ENCODE measurements at regions not wholly inside any gene's neighbourhood (a gene's known extent, or its start where the extent isn't known, plus 50 kb on each side); places are given as distances from the start of the nearest gene placed in this dataset.

DNA sequence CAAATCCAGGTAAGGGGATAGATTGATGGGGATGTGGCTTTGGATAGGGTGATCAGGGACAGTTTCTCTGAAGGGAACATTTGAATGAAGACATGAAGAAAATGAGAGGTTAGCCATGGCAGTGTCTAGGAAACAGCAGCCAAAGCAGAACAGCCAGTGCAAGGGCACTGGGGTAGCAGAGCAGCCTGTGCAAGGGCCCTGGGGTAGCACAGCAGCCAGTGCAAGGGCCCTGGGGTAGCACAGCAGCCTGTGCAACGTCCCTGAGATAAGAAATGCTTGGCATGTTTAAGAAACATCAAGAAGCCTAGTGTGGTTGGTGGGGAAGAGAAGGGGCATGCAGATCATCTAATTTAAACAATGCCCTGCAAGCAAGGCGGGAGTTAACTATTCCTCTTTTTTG, 128.5 kb downstream of the IRX5 start:
- DNase-seq (ENCODE audit: low read depth in 2 of 2), result no peak
- Histone ChIP-seq H2AFZ (ENCODE audit: low read length) (no peak overlapping the region), H3K27me3 (ENCODE audit: control insufficient read depth, insufficient read depth, low read length) (peaks cover 5% of the 10 kb centered on the region), H3K27ac (ENCODE audit: insufficient read depth, low read length) (no peak overlapping the region), H3K36me3 (ENCODE audit: control insufficient read depth, insufficient read depth, low read length) (no peaks in the 10 kb centered on the region), H3K9me3 (ENCODE audit: control insufficient read depth, insufficient read depth, low read depth, low read length) (no peaks in the 10 kb centered on the region), H3K4me1 (ENCODE audit: control insufficient read depth, extremely low read depth, insufficient read depth, low read length) (no peaks in the 10 kb centered on the region), H4K20me1 (ENCODE audit: control insufficient read depth, extremely low read depth, insufficient read depth, low read length) (no peaks in the 10 kb centered on the region), H3K79me2 (ENCODE audit: control insufficient read depth, insufficient read depth, low read length) (no peaks in the 10 kb centered on the region), H3K4me3 (replicated peaks in 1 of 4; ENCODE audit: control extremely low read depth in 1 of 4, insufficient read depth in 1 of 4, low read depth in 3 of 4, low read length in 4 of 4) (no peak overlapping the region), H3K4me2 (ENCODE audit: extremely low read depth, insufficient read depth, low read length) (no peak overlapping the region), H3K9ac (ENCODE audit: insufficient read depth, low read length) (no peak overlapping the region)
- TF ChIP-seq EZH2 (IDR thresholded peaks at IDR 0.05; ENCODE audit: low read length, missing control alignments), result no peak
- TF ChIP-seq, protein P1, sequence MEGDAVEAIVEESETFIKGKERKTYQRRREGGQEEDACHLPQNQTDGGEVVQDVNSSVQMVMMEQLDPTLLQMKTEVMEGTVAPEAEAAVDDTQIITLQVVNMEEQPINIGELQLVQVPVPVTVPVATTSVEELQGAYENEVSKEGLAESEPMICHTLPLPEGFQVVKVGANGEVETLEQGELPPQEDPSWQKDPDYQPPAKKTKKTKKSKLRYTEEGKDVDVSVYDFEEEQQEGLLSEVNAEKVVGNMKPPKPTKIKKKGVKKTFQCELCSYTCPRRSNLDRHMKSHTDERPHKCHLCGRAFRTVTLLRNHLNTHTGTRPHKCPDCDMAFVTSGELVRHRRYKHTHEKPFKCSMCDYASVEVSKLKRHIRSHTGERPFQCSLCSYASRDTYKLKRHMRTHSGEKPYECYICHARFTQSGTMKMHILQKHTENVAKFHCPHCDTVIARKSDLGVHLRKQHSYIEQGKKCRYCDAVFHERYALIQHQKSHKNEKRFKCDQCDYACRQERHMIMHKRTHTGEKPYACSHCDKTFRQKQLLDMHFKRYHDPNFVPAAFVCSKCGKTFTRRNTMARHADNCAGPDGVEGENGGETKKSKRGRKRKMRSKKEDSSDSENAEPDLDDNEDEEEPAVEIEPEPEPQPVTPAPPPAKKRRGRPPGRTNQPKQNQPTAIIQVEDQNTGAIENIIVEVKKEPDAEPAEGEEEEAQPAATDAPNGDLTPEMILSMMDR (conservative IDR thresholded peaks at IDR 0.05 in 1 of 2, IDR thresholded peaks at IDR 0.05 in 1 of 2; ENCODE audit: low read depth in 1 of 2, low read length in 2 of 2), result no peak

DNA sequence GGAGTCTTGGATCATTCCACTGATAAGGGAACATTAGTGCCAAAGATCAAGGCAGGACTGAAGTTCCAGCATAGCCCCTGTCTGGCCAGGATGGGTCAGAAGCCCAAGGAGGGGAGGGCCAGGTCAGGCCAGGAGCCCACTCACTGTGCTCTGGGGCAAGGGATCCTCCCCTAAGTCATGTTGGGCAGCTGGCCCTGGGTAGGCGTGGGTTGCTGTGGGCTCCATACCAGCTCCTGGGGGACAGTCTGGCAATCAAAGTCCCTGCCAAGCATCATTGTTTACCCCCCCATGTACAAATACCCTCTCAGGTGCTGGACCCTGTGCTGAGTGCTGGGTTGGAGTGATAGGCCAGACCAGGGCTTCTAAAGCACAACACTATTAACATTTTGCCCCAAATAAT, 130.5 kb downstream of the IRX5 start:
- Histone ChIP-seq H4K20me1 (ENCODE audit: control insufficient read depth, extremely low read depth, insufficient read depth, low read length) (no peaks in the 10 kb centered on the region), H3K4me2 (ENCODE audit: extremely low read depth, insufficient read depth, low read length) (no peak overlapping the region), H2AFZ (ENCODE audit: low read length) (no peak overlapping the region), H3K9me3 (ENCODE audit: control insufficient read depth, insufficient read depth, low read depth, low read length) (no peaks in the 10 kb centered on the region), H3K79me2 (ENCODE audit: control insufficient read depth, insufficient read depth, low read length) (no peaks in the 10 kb centered on the region), H3K27ac (ENCODE audit: insufficient read depth, low read length) (no peak overlapping the region), H3K4me3 (replicated peaks in 1 of 4; ENCODE audit: control extremely low read depth in 1 of 4, insufficient read depth in 1 of 4, low read depth in 3 of 4, low read length in 4 of 4) (no peak overlapping the region), H3K9ac (ENCODE audit: insufficient read depth, low read length) (no peak overlapping the region), H3K36me3 (ENCODE audit: control insufficient read depth, insufficient read depth, low read length) (no peaks in the 10 kb centered on the region), H3K27me3 (ENCODE audit: control insufficient read depth, insufficient read depth, low read length) (peaks cover 5% of the 10 kb centered on the region), H3K4me1 (ENCODE audit: control insufficient read depth, extremely low read depth, insufficient read depth, low read length) (no peaks in the 10 kb centered on the region)
- no peak for DNase-seq (ENCODE audit: low read depth in 2 of 2)
- no peak for TF ChIP-seq EZH2 (IDR thresholded peaks at IDR 0.05; ENCODE audit: low read length, missing control alignments)
- TF ChIP-seq, protein P1 (conservative IDR thresholded peaks at IDR 0.05 in 1 of 2, IDR thresholded peaks at IDR 0.05 in 1 of 2; ENCODE audit: low read depth in 1 of 2, low read length in 2 of 2), result no peak

DNA sequence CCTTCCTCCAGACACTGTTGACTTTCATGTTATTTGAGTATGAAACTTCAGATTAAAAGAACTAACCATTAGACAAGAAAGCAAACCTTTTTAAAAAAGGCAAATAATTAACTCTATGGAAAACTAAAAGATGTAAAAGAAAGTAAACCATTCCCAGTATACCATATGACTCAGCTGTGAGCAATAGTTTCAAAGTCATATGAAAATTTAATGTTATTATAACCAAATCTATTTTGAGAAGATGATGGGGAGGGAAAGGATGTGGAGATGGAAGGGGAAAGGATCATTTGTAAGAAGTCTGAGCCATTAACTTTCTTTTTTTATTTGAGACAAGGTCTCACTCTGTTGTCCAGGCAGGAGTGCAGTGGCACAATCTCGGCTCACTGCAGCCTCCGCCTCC, 131.8 kb downstream of the IRX5 start:
- no peak for DNase-seq (ENCODE audit: low read depth in 2 of 2)
- no peak overlapping the region for H3K4me3 ChIP-seq (replicated peaks in 1 of 4; ENCODE audit: control extremely low read depth in 1 of 4, insufficient read depth in 1 of 4, low read depth in 3 of 4, low read length in 4 of 4)
- H3K27me3 ChIP-seq (ENCODE audit: control insufficient read depth, insufficient read depth, low read length), result peaks cover 1% of the 10 kb centered on the region
- no peak overlapping the region for H2AFZ ChIP-seq (ENCODE audit: low read length)
- no peak overlapping the region for H3K27ac ChIP-seq (ENCODE audit: insufficient read depth, low read length)
- H3K4me2 ChIP-seq (ENCODE audit: extremely low read depth, insufficient read depth, low read length), result no peak overlapping the region
- no peaks in the 10 kb centered on the region for H3K4me1 ChIP-seq (ENCODE audit: control insufficient read depth, extremely low read depth, insufficient read depth, low read length)
- no peaks in the 10 kb centered on the region for H3K9me3 ChIP-seq (ENCODE audit: control insufficient read depth, insufficient read depth, low read depth, low read length)
- no peaks in the 10 kb centered on the region for H3K36me3 ChIP-seq (ENCODE audit: control insufficient read depth, insufficient read depth, low read length)
- no peak for TF ChIP-seq EZH2 (IDR thresholded peaks at IDR 0.05; ENCODE audit: low read length, missing control alignments)
- TF ChIP-seq, protein P1 (conservative IDR thresholded peaks at IDR 0.05 in 1 of 2, IDR thresholded peaks at IDR 0.05 in 1 of 2; ENCODE audit: low read depth in 1 of 2, low read length in 2 of 2), result no peak
- no peak overlapping the region for H3K9ac ChIP-seq (ENCODE audit: insufficient read depth, low read length)
- H3K79me2 ChIP-seq (ENCODE audit: control insufficient read depth, insufficient read depth, low read length), result no peaks in the 10 kb centered on the region
- H4K20me1 ChIP-seq (ENCODE audit: control insufficient read depth, extremely low read depth, insufficient read depth, low read length), result no peaks in the 10 kb centered on the region

All from fibroblast of lung (primary cell).